Cardiac muscle cell (in vitro differentiated cells and primary cell): ENCODE measurements at regions not wholly inside any gene's neighbourhood (a gene's known extent, or its start where the extent isn't known, plus 50 kb on each side); places are given as distances from the start of the nearest gene placed in this dataset.

Source experiments
- DNase-seq, 2 donors: peaks; one replicate each; pipeline versions ENCODE4 v3.0.0 to v3.0.0-alpha.2; 2010 to 2017; ENCODE audit warnings: low read depth in 1 of 2, low spot score in 1 of 2
- H3K27ac ChIP-seq: fragments of 200-600 bp; sonication (generic); 2 replicates; pipeline ENCODE4 v1.5.1; 2016
- H3K27me3 ChIP-seq: fragments of 200-600 bp; sonication (generic); 2 replicates; pipeline ENCODE4 v1.6.0; 2016; ENCODE audit warnings: control low read depth
- H3K36me3 ChIP-seq: fragments of 200-600 bp; sonication (generic); 2 replicates; pipeline ENCODE4 v1.5.1; 2016; ENCODE audit warnings: control low read depth
- H3K4me1 ChIP-seq: fragments of 200-600 bp; sonication (generic); 2 replicates; pipeline ENCODE4 v1.8.1; 2017; ENCODE audit warnings: low read depth, mild to moderate bottlenecking, mixed run types
- H3K4me3 ChIP-seq: fragments of 200-600 bp; sonication (generic); 2 replicates; pipeline ENCODE4 v1.5.1; 2016; ENCODE audit warnings: mild to moderate bottlenecking
- H3K9me3 ChIP-seq: fragments of 200-600 bp; sonication (generic); 2 replicates; pipeline ENCODE4 v1.5.1; 2017; ENCODE audit warnings: low read depth, mild to moderate bottlenecking, control low read depth
- CTCF ChIP-seq: IDR thresholded peaks from 2 replicates; pipeline ENCODE4 v1.5.1; 2012; ENCODE audit warnings: low read depth, mild to moderate bottlenecking, low read length

DNA sequence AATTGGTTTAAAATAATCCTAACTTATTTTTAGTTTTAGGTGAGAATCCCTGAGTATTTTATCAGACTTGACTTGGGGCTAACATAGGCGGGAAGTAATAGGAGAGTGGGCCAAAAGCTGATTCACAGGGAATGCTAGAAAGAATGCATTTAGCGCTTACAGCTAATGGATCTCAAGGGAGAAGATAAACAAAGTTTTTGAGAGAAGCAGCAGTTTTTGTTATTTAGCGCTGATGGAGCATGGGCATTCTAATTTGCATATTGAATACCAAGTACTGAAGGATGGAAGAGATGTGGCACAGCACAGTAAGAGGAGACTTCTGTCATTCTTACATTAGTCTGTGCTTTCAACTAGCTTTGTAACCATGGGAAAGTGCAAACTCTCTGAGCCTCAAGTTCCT lies 436.0 kb upstream of the FBXO33 start:
- Histone ChIP-seq H3K9me3 (no peaks in the 10 kb centered on the region), H3K36me3 (no peaks in the 10 kb centered on the region), H3K4me1 (no peaks in the 10 kb centered on the region), H3K27ac (no peak overlapping the region), H3K4me3 (no peak overlapping the region), H3K27me3 (no peaks in the 10 kb centered on the region)
- TF ChIP-seq CTCF, result no peak
- no peak for DNase-seq

DNA sequence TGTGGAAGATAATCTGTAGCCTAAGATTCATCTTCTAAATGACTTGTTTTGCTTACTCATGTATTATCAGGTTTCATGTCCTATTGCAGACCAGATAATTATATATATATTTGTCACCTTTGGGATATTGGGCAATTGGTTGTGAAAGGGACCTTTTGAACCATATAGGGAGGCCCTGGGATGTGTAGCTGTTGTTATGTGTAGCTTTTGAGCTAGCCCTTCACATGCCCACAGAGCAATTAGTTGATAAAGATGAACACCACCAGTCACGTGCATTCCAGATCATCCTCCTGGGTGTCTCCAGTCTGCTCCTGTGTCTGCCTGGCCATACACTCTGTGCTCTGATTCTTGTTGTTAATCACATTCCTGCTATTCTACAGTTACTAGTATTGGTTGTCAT lies 431.2 kb upstream of the FBXO33 start:
- Histone ChIP-seq H3K27ac (no peak overlapping the region), H3K9me3 (no peaks in the 10 kb centered on the region), H3K36me3 (no peaks in the 10 kb centered on the region), H3K27me3 (no peaks in the 10 kb centered on the region), H3K4me3 (no peak overlapping the region), H3K4me1 (peaks cover 9% of the 10 kb centered on the region)
- no peak for TF ChIP-seq CTCF
- no peak for DNase-seq

DNA sequence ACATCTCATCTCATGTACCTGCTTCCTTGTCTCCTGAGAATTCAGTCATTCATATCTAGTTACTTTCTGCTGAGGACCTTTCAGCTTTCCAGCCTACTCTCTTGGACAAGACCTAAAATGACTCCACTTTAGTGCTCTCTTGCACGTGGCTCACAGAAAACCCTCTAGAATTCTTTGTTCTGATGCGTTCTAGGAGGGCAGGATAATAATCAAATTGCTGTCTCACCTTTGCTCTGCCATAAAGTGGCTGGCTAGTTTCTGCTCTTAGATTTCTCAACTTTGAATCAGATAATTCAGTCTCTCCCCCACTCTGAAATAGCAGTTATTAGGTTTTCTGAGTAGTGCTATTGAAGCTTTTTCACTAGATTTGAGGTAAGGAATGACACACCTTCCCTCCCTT lies 429.5 kb upstream of the FBXO33 start:
- Histone ChIP-seq H3K36me3 (no peaks in the 10 kb centered on the region), H3K27me3 (no peaks in the 10 kb centered on the region), H3K9me3 (no peaks in the 10 kb centered on the region), H3K4me1 (peaks cover 9% of the 10 kb centered on the region), H3K27ac (no peak overlapping the region), H3K4me3 (no peak overlapping the region)
- DNase-seq, result no peak
- TF ChIP-seq CTCF, result no peak

GRCh38 chr14:39861229-39861600 lies 429.0 kb upstream of the FBXO33 start:
- H3K36me3 ChIP-seq, result no peaks in the 10 kb centered on the region
- H3K9me3 ChIP-seq, result no peaks in the 10 kb centered on the region
- no peak overlapping the region for H3K27ac ChIP-seq
- no peak for TF ChIP-seq CTCF
- H3K4me3 ChIP-seq, result no peak overlapping the region
- H3K4me1 ChIP-seq, result peaks cover 9% of the 10 kb centered on the region
- DNase-seq, result no peak
- H3K27me3 ChIP-seq, result no peaks in the 10 kb centered on the region

GRCh38 chr14:39860596-39861228 lies 428.5 kb upstream of the FBXO33 start:
- Histone ChIP-seq H3K27me3 (no peaks in the 10 kb centered on the region), H3K4me1 (peaks cover 9% of the 10 kb centered on the region), H3K4me3 (no peak overlapping the region), H3K27ac (no peak overlapping the region), H3K9me3 (no peaks in the 10 kb centered on the region), H3K36me3 (no peaks in the 10 kb centered on the region)
- no peak for DNase-seq
- TF ChIP-seq CTCF, result no peak

GRCh38 chr14:39859314-39859713 lies 427.1 kb upstream of the FBXO33 start:
- no peak overlapping the region for H3K27ac ChIP-seq
- H3K4me3 ChIP-seq, result no peak overlapping the region
- no peak for DNase-seq
- TF ChIP-seq CTCF, result no peak
- H3K4me1 ChIP-seq, result peaks cover 9% of the 10 kb centered on the region
- H3K36me3 ChIP-seq, result no peaks in the 10 kb centered on the region
- no peaks in the 10 kb centered on the region for H3K9me3 ChIP-seq
- H3K27me3 ChIP-seq, result no peaks in the 10 kb centered on the region
